HepG2 (cell line): ENCODE measurements at regions not wholly inside any gene's neighbourhood (a gene's known extent, or its start where the extent isn't known, plus 50 kb on each side); places are given as distances from the start of the nearest gene placed in this dataset.

ENCODE experiments used
- BHLHE40 ChIP-seq: IDR thresholded peaks from 2 replicates; pipeline ENCODE4 v1.6.1; 2011; ENCODE audit warnings: low read length, improper control_type of control experiment
- CREM ChIP-seq, 2 experiments: sonication (generic) in 1 of 2; formaldehyde crosslinking in 1 of 2; IDR thresholded peaks; 2 replicates each; pipeline versions ENCODE4 v1.4.0 to v1.6.1; 2016 to 2020; ENCODE audit warnings: antibody characterized with exemption in 1 of 2, mild to moderate bottlenecking in 1 of 2, missing genetic modification reagents in 1 of 2
- EP300 ChIP-seq, 3 experiments: sonication (generic) in 1 of 3; formaldehyde crosslinking in 1 of 3; IDR thresholded peaks; 2 replicates each; pipeline versions ENCODE4 v1.5.1 to v1.6.1; 2011 to 2020; ENCODE audit warnings: low read depth in 2 of 3, low read length in 2 of 3, borderline replicate concordance in 1 of 3, improper control_type of control experiment in 1 of 3, mild to moderate bottlenecking in 1 of 3, missing genetic modification reagents in 1 of 3, moderate library complexity in 1 of 3
- FOSL1 ChIP-seq: sonication (generic); formaldehyde crosslinking; IDR thresholded peaks from 2 replicates; pipeline ENCODE4 v1.9.0; 2021; ENCODE audit warnings: missing genetic modification reagents, borderline replicate concordance
- FOSL2 ChIP-seq: sonication (generic); formaldehyde crosslinking; IDR thresholded peaks from 2 replicates; pipeline ENCODE4 v1.4.0; 2020; ENCODE audit warnings: missing genetic modification reagents
- GATAD1 ChIP-seq: IDR thresholded peaks from 2 replicates; pipeline ENCODE4 v1.6.1; 2016; ENCODE audit warnings: missing genetic modification reagents, missing compliant biosample characterization
- HNRNPL ChIP-seq: fragments of 200-400 bp; formaldehyde crosslinking; IDR thresholded peaks from 2 replicates; pipeline ENCODE4 v1.6.1; 2017; ENCODE audit warnings: mild to moderate bottlenecking, low read depth, low read length
- KLF16 ChIP-seq, 2 experiments: sonication (generic) in 1 of 2; formaldehyde crosslinking in 1 of 2; IDR thresholded peaks; 2 replicates each; pipeline versions ENCODE4 v1.6.1 to v1.8.0; 2016 to 2023; ENCODE audit warnings: missing genetic modification reagents in 2 of 2, missing compliant biosample characterization in 1 of 2
- LCORL ChIP-seq, 2 experiments: fragments of 450-650 bp in 1 of 2; sonication (generic) in 1 of 2; formaldehyde crosslinking in 1 of 2; IDR thresholded peaks; 2 replicates each; pipeline versions ENCODE4 v1.5.0 to v1.6.1; 2017 to 2020; ENCODE audit warnings: antibody characterized with exemption in 1 of 2, missing genetic modification reagents in 1 of 2
- RARA ChIP-seq: IDR thresholded peaks from 2 replicates; pipeline ENCODE4 v1.6.1; 2016; ENCODE audit warnings: missing genetic modification reagents, missing compliant biosample characterization
- SOX13 ChIP-seq, 3 experiments: fragments of 450-650 bp in 1 of 3; sonication (generic) in 1 of 3; formaldehyde crosslinking in 1 of 3; IDR thresholded peaks in 2 of 3; conservative IDR thresholded peaks in 1 of 3; 2 replicates each; pipeline versions ENCODE4 v1.5.0 to v1.6.1; 2016 to 2020; ENCODE audit warnings: antibody characterized with exemption in 1 of 3, mild to moderate bottlenecking in 1 of 3, missing compliant biosample characterization in 1 of 3, missing genetic modification reagents in 1 of 3, moderate library complexity in 1 of 3
- TAF1 ChIP-seq: sonication (generic); formaldehyde crosslinking; IDR thresholded peaks from 2 replicates; pipeline ENCODE4 v1.4.0; 2020; ENCODE audit warnings: missing genetic modification reagents
- TBL1XR1 ChIP-seq: fragments of 150-350 bp; IDR thresholded peaks from 2 replicates; pipeline ENCODE4 v1.6.1; 2014; ENCODE audit warnings: borderline replicate concordance, low read length; ENCODE audit not compliant: partially characterized antibody
- TF ChIP-seq, protein P1 (sequence below): sonication (generic); formaldehyde crosslinking; IDR thresholded peaks from 2 replicates; pipeline ENCODE4 v1.5.0; 2020; ENCODE audit warnings: mild to moderate bottlenecking, missing genetic modification reagents, borderline replicate concordance
- TF ChIP-seq, protein P2 (sequence below): sonication (generic); formaldehyde crosslinking; IDR thresholded peaks from 2 replicates; pipeline ENCODE4 v1.4.0; 2020; ENCODE audit warnings: missing genetic modification reagents
- TF ChIP-seq, protein P3 (sequence below): IDR thresholded peaks from 2 replicates; pipeline ENCODE4 v1.6.1; 2016; ENCODE audit warnings: missing genetic modification reagents, missing compliant biosample characterization
- TF ChIP-seq, protein P4 (sequence below): IDR thresholded peaks from 2 replicates; pipeline ENCODE4 v1.6.1; 2016; ENCODE audit warnings: low read depth, borderline replicate concordance
- TF ChIP-seq, protein P5 (sequence below): sonication (generic); formaldehyde crosslinking; IDR thresholded peaks from 2 replicates; pipeline ENCODE4 v1.5.0; 2020; ENCODE audit warnings: missing genetic modification reagents, mild to moderate bottlenecking, borderline replicate concordance

DNA sequence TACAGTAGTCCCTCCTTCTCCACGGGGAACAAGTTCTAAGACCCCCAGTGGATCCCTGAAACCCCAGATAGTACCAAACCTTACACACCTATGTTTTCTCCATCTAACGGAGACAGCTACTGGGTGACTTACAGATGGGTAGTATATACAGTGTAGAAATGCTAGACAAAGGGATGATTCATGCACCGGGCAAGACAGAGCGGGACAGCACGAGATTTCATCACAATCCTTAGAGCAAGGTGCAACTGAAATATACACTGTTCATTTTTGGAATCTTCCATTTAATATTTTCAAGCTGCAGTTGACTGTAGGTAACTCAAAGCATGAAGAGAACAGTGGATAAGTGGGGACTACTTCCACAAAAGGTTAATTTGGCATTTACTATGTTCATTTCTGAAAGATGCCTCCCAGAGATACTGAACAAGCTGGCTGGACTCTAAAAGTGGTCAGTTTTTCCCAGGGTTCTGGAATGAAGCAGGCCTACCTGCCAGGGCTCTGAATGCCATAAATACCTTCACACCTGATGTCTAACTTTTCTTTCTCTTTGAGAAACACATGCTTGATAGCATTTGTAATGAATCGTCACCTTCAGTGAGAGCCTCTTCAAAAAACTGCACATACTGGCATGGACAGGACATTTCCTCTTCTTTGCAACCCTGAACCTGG lies 127.7 kb upstream of the FOXN3 start (continued):
- TF ChIP-seq, protein P1, sequence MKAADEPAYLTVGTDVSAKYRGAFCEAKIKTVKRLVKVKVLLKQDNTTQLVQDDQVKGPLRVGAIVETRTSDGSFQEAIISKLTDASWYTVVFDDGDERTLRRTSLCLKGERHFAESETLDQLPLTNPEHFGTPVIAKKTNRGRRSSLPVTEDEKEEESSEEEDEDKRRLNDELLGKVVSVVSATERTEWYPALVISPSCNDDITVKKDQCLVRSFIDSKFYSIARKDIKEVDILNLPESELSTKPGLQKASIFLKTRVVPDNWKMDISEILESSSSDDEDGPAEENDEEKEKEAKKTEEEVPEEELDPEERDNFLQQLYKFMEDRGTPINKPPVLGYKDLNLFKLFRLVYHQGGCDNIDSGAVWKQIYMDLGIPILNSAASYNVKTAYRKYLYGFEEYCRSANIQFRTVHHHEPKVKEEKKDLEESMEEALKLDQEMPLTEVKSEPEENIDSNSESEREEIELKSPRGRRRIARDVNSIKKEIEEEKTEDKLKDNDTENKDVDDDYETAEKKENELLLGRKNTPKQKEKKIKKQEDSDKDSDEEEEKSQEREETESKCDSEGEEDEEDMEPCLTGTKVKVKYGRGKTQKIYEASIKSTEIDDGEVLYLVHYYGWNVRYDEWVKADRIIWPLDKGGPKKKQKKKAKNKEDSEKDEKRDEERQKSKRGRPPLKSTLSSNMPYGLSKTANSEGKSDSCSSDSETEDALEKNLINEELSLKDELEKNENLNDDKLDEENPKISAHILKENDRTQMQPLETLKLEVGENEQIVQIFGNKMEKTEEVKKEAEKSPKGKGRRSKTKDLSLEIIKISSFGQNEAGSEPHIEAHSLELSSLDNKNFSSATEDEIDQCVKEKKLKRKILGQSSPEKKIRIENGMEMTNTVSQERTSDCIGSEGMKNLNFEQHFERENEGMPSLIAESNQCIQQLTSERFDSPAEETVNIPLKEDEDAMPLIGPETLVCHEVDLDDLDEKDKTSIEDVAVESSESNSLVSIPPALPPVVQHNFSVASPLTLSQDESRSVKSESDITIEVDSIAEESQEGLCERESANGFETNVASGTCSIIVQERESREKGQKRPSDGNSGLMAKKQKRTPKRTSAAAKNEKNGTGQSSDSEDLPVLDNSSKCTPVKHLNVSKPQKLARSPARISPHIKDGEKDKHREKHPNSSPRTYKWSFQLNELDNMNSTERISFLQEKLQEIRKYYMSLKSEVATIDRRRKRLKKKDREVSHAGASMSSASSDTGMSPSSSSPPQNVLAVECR (CRISPR knock-in tag): peak; percentile 57; the same call in 1 of the 2 replicates
- no peak for TF ChIP-seq KLF16 (CRISPR knock-in tag; IDR thresholded peaks at IDR 0.05)
- TF ChIP-seq FOSL2 (CRISPR knock-in tag): peak; percentile 96
- TF ChIP-seq TAF1 (CRISPR knock-in tag): no peak
- TF ChIP-seq RARA: 0 out of 2 replicates have a peak, but pooled peaks have one; percentile 8
- TF ChIP-seq FOSL1: peak; percentile 31; the same call in 1 of the 2 replicates
- no peak for TF ChIP-seq LCORL (IDR thresholded peaks at IDR 0.05)
- TF ChIP-seq LCORL (CRISPR knock-in tag; IDR thresholded peaks at IDR 0.05): peak; percentile 91
- TF ChIP-seq, protein P2, sequence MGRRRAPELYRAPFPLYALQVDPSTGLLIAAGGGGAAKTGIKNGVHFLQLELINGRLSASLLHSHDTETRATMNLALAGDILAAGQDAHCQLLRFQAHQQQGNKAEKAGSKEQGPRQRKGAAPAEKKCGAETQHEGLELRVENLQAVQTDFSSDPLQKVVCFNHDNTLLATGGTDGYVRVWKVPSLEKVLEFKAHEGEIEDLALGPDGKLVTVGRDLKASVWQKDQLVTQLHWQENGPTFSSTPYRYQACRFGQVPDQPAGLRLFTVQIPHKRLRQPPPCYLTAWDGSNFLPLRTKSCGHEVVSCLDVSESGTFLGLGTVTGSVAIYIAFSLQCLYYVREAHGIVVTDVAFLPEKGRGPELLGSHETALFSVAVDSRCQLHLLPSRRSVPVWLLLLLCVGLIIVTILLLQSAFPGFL (CRISPR knock-in tag): no peak
- TF ChIP-seq, protein P3, sequence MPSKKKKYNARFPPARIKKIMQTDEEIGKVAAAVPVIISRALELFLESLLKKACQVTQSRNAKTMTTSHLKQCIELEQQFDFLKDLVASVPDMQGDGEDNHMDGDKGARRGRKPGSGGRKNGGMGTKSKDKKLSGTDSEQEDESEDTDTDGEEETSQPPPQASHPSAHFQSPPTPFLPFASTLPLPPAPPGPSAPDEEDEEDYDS: no peak
- TF ChIP-seq CREM (IDR thresholded peaks at IDR 0.05): peak; percentile 17; the same call in 1 of the 2 replicates
- no peak for TF ChIP-seq CREM (CRISPR knock-in tag; IDR thresholded peaks at IDR 0.05)
- no peak for TF ChIP-seq TBL1XR1
- TF ChIP-seq SOX13 (IDR thresholded peaks at IDR 0.05): peak; percentile 66
- TF ChIP-seq SOX13 (CRISPR knock-in tag; conservative IDR thresholded peaks at IDR 0.05 in 1 of 2, IDR thresholded peaks at IDR 0.05 in 1 of 2): peak in 1 of 2 experiments; percentile 84; a peak in 2 of 4 replicates
- TF ChIP-seq HNRNPL: no peak
- TF ChIP-seq, protein P4, sequence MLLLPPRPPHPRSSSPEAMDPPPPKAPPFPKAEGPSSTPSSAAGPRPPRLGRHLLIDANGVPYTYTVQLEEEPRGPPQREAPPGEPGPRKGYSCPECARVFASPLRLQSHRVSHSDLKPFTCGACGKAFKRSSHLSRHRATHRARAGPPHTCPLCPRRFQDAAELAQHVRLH: no peak
- TF ChIP-seq, protein P5, sequence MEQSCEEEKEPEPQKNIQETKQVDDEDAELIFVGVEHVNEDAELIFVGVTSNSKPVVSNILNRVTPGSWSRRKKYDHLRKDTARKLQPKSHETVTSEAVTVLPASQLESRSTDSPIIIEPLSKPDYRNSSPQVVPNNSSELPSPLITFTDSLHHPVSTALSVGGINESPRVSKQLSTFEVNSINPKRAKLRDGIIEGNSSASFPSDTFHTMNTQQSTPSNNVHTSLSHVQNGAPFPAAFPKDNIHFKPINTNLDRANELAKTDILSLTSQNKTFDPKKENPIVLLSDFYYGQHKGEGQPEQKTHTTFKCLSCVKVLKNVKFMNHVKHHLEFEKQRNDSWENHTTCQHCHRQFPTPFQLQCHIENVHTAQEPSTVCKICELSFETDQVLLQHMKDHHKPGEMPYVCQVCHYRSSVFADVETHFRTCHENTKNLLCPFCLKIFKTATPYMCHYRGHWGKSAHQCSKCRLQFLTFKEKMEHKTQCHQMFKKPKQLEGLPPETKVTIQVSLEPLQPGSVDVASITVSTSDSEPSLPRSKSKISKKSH (CRISPR knock-in tag): no peak
- peak; percentile 42; the same call in 1 of the 2 replicates for TF ChIP-seq BHLHE40
- peak in 1 of 2 experiments; percentile 42; a peak in 2 of 4 replicates for TF ChIP-seq EP300 (IDR thresholded peaks at IDR 0.05; ENCODE audit: low read depth in 2 of 2, low read length in 2 of 2)
- TF ChIP-seq EP300 (CRISPR knock-in tag; IDR thresholded peaks at IDR 0.05; ENCODE audit: borderline replicate concordance): no peak
- TF ChIP-seq GATAD1 (CRISPR knock-in tag): peak; percentile 13; the same call in 1 of the 2 replicates
